ENCODE measurements at regions not wholly inside any gene's neighbourhood (a gene's known extent, or its start where the extent isn't known, plus 50 kb on each side); places are given as distances from the start of the nearest gene placed in this dataset.
"Not testable (repeated sequence)": the region's sequence is repeated elsewhere in the genome, so short reads cannot be mapped to it uniquely, and the experiment has no call there.

GRCh38 chr10:3578159-3578558 lies 206.8 kb downstream of the KLF6 start:
- Histone ChIP-seq H3K9ac (ENCODE audit: low read depth, low read length) (no peak overlapping the region), H3K36me3 (ENCODE audit: insufficient read depth, low read length) (no peaks in the 10 kb centered on the region), H3K4me1 (ENCODE audit: insufficient read depth, low read length) (0 out of 2 replicates have a peak, but pooled peaks cover 2% of the 10 kb centered on the region), H3K9me3 (ENCODE audit: control insufficient read depth, insufficient read depth, low read length) (no peaks in the 10 kb centered on the region)

- no peaks in the 10 kb centered on the region for H3K9me3 ChIP-seq (ENCODE audit: control insufficient read depth, insufficient read depth, low read length)
- no peak overlapping the region for H3K9ac ChIP-seq (ENCODE audit: low read depth, low read length)
- H3K36me3 ChIP-seq (ENCODE audit: insufficient read depth, low read length): no peaks in the 10 kb centered on the region
- 0 out of 2 replicates have a peak, but pooled peaks cover 2% of the 10 kb centered on the region for H3K4me1 ChIP-seq (ENCODE audit: insufficient read depth, low read length)
These were observed 210.6 kb downstream of the KLF6 start for GRCh38 chr10:3574451-3574850.

GRCh38 chr10:3573498-3573897 lies 211.5 kb downstream of the KLF6 start:
- Histone ChIP-seq H3K4me1 (ENCODE audit: insufficient read depth, low read length) (0 out of 2 replicates have a peak, but pooled peaks cover 2% of the 10 kb centered on the region), H3K9me3 (ENCODE audit: control insufficient read depth, insufficient read depth, low read length) (no peaks in the 10 kb centered on the region), H3K9ac (ENCODE audit: low read depth, low read length) (no peak overlapping the region), H3K36me3 (ENCODE audit: insufficient read depth, low read length) (no peaks in the 10 kb centered on the region)

- H3K4me1 ChIP-seq (ENCODE audit: insufficient read depth, low read length): 0 out of 2 replicates have a peak, but pooled peaks cover 2% of the 10 kb centered on the region
- no peaks in the 10 kb centered on the region for H3K36me3 ChIP-seq (ENCODE audit: insufficient read depth, low read length)
- H3K9me3 ChIP-seq (ENCODE audit: control insufficient read depth, insufficient read depth, low read length): no peaks in the 10 kb centered on the region
- H3K9ac ChIP-seq (ENCODE audit: low read depth, low read length): no peak overlapping the region
These were observed 213.6 kb downstream of the KLF6 start for GRCh38 chr10:3571310-3571825.

GRCh38 chr10:3570855-3571266 lies 214.1 kb downstream of the KLF6 start:
- Histone ChIP-seq H3K9ac (ENCODE audit: low read depth, low read length) (no peak overlapping the region), H3K9me3 (ENCODE audit: control insufficient read depth, insufficient read depth, low read length) (no peaks in the 10 kb centered on the region), H3K36me3 (ENCODE audit: insufficient read depth, low read length) (no peaks in the 10 kb centered on the region)

GRCh38 chr10:3570131-3570729 lies 214.8 kb downstream of the KLF6 start:
- H3K4me1 ChIP-seq (ENCODE audit: insufficient read depth, low read length): no peaks in the 10 kb centered on the region
- H3K9ac ChIP-seq (ENCODE audit: low read depth, low read length): no peak overlapping the region
- H3K36me3 ChIP-seq (ENCODE audit: insufficient read depth, low read length): no peaks in the 10 kb centered on the region
- H3K9me3 ChIP-seq (ENCODE audit: control insufficient read depth, insufficient read depth, low read length): no peaks in the 10 kb centered on the region

More at GRCh38 chr10:3570855-3571266, 214.1 kb downstream of the KLF6 start:
- 0 out of 2 replicates have a peak, but pooled peaks cover 2% of the 10 kb centered on the region for H3K4me1 ChIP-seq (ENCODE audit: insufficient read depth, low read length)

- no peaks in the 10 kb centered on the region for H3K36me3 ChIP-seq (ENCODE audit: insufficient read depth, low read length)
- no peak overlapping the region for H3K9ac ChIP-seq (ENCODE audit: low read depth, low read length)
- no peaks in the 10 kb centered on the region for H3K9me3 ChIP-seq (ENCODE audit: control insufficient read depth, insufficient read depth, low read length)
- no peaks in the 10 kb centered on the region for H3K4me1 ChIP-seq (ENCODE audit: insufficient read depth, low read length)
These were observed 216.0 kb downstream of the KLF6 start for GRCh38 chr10:3568983-3569382.

GRCh38 chr10:3568392-3568791 lies 216.6 kb downstream of the KLF6 start:
- Histone ChIP-seq H3K36me3 (ENCODE audit: insufficient read depth, low read length) (no peaks in the 10 kb centered on the region), H3K9me3 (ENCODE audit: control insufficient read depth, insufficient read depth, low read length) (no peaks in the 10 kb centered on the region), H3K4me1 (ENCODE audit: insufficient read depth, low read length) (no peaks in the 10 kb centered on the region), H3K9ac (ENCODE audit: low read depth, low read length) (no peak overlapping the region)

GRCh38 chr10:3567291-3567963 lies 217.6 kb downstream of the KLF6 start:
- no peak overlapping the region for H3K9ac ChIP-seq (ENCODE audit: low read depth, low read length)
- no peaks in the 10 kb centered on the region for H3K9me3 ChIP-seq (ENCODE audit: control insufficient read depth, insufficient read depth, low read length)
- H3K4me1 ChIP-seq (ENCODE audit: insufficient read depth, low read length): no peaks in the 10 kb centered on the region
- no peaks in the 10 kb centered on the region for H3K36me3 ChIP-seq (ENCODE audit: insufficient read depth, low read length)

- H3K9ac ChIP-seq (ENCODE audit: low read depth, low read length): no peak overlapping the region
- no peaks in the 10 kb centered on the region for H3K36me3 ChIP-seq (ENCODE audit: insufficient read depth, low read length)
- H3K9me3 ChIP-seq (ENCODE audit: control insufficient read depth, insufficient read depth, low read length): no peaks in the 10 kb centered on the region
- H3K4me1 ChIP-seq (ENCODE audit: insufficient read depth, low read length): no peaks in the 10 kb centered on the region
These were observed 218.4 kb downstream of the KLF6 start for GRCh38 chr10:3566627-3567026.

GRCh38 chr10:3564346-3565002 lies 220.5 kb downstream of the KLF6 start:
- no peaks in the 10 kb centered on the region for H3K4me1 ChIP-seq (ENCODE audit: insufficient read depth, low read length)
- no peaks in the 10 kb centered on the region for H3K9me3 ChIP-seq (ENCODE audit: control insufficient read depth, insufficient read depth, low read length)
- no peak overlapping the region for H3K9ac ChIP-seq (ENCODE audit: low read depth, low read length)
- no peaks in the 10 kb centered on the region for H3K36me3 ChIP-seq (ENCODE audit: insufficient read depth, low read length)

- H3K9me3 ChIP-seq (ENCODE audit: control insufficient read depth, insufficient read depth, low read length): no peaks in the 10 kb centered on the region
- H3K4me1 ChIP-seq (ENCODE audit: insufficient read depth, low read length): no peaks in the 10 kb centered on the region
- no peaks in the 10 kb centered on the region for H3K36me3 ChIP-seq (ENCODE audit: insufficient read depth, low read length)
- no peak overlapping the region for H3K9ac ChIP-seq (ENCODE audit: low read depth, low read length)
These were observed 221.7 kb downstream of the KLF6 start for GRCh38 chr10:3563298-3563697.

- not testable (repeated sequence) for H3K9ac ChIP-seq (ENCODE audit: low read depth, low read length); H3K9me3 ChIP-seq (ENCODE audit: control insufficient read depth, insufficient read depth, low read length); H3K4me1 ChIP-seq (ENCODE audit: insufficient read depth, low read length); H3K36me3 ChIP-seq (ENCODE audit: insufficient read depth, low read length)
These were observed 224.4 kb downstream of the KLF6 start for GRCh38 chr10:3560628-3561027.

GRCh38 chr10:3559527-3559926 lies 225.5 kb downstream of the KLF6 start:
- H3K4me1 ChIP-seq (ENCODE audit: insufficient read depth, low read length): no peaks in the 10 kb centered on the region
- no peak overlapping the region for H3K9ac ChIP-seq (ENCODE audit: low read depth, low read length)
- H3K9me3 ChIP-seq (ENCODE audit: control insufficient read depth, insufficient read depth, low read length): no peaks in the 10 kb centered on the region
- H3K36me3 ChIP-seq (ENCODE audit: insufficient read depth, low read length): no peaks in the 10 kb centered on the region

GRCh38 chr10:3559011-3559410 lies 226.0 kb downstream of the KLF6 start:
- Histone ChIP-seq H3K36me3 (ENCODE audit: insufficient read depth, low read length) (no peaks in the 10 kb centered on the region), H3K4me1 (ENCODE audit: insufficient read depth, low read length) (peaks cover 4% of the 10 kb centered on the region; the same call in 1 of the 2 replicates), H3K9me3 (ENCODE audit: control insufficient read depth, insufficient read depth, low read length) (no peaks in the 10 kb centered on the region), H3K9ac (ENCODE audit: low read depth, low read length) (no peak overlapping the region)
